Tibial nerve (tissue), 4 donors: ENCODE measurements at regions not wholly inside any gene's neighbourhood (a gene's known extent, or its start where the extent isn't known, plus 50 kb on each side); places are given as distances from the start of the nearest gene placed in this dataset.

Experiments
- DNase-seq, 2 donors: peaks; one replicate each; pipeline ENCODE4 v3.0.0-alpha.2; 2019; ENCODE audit warnings: low spot score in 2 of 2
- H3K27ac ChIP-seq, 4 donors: fragments of 200-600 bp; sonication (generic) in 3 of 4; one replicate each; pipeline ENCODE4 v1.5.1; 2017 to 2019; ENCODE audit warnings: mild to moderate bottlenecking in 1 of 4
- H3K27me3 ChIP-seq, 2 donors: fragments of 200-600 bp; sonication (generic) in 1 of 2; one replicate each; pipeline versions ENCODE4 v1.5.1 to v1.6.0; 2017 to 2019
- H3K36me3 ChIP-seq, 3 donors: fragments of 200-600 bp; sonication (generic); one replicate each; pipeline ENCODE4 v1.5.1; 2018 to 2019
- H3K4me1 ChIP-seq, 4 donors: fragments of 200-600 bp; sonication (generic) in 3 of 4; one replicate each; pipeline ENCODE4 v1.5.1; 2017 to 2019
- H3K4me3 ChIP-seq, 4 donors: fragments of 200-600 bp; sonication (generic) in 3 of 4; one replicate each; pipeline ENCODE4 v1.5.1; 2017 to 2019; ENCODE audit warnings: mild to moderate bottlenecking in 1 of 4, moderate library complexity in 1 of 4
- H3K9me3 ChIP-seq, 4 donors: fragments of 200-600 bp; sonication (generic) in 3 of 4; one replicate each; pipeline ENCODE4 v1.5.1; 2017 to 2019
- EP300 ChIP-seq, 2 donors: sonication (generic); formaldehyde crosslinking; IDR thresholded peaks; one replicate each; pipeline ENCODE4 v1.6.1; 2017; ENCODE audit warnings: antibody characterized with exemption in 2 of 2, mild to moderate bottlenecking in 1 of 2
- POLR2A ChIP-seq, 2 donors: fragments of 450-650 bp; IDR thresholded peaks; one replicate each; pipeline ENCODE4 v1.6.1; 2017; ENCODE audit warnings: antibody characterized with exemption in 2 of 2, mild to moderate bottlenecking in 2 of 2, moderate library complexity in 2 of 2
- WGBS, 2 donors: methylation state at CpG; one replicate each; pipeline ENCODE4 v1.1.5; 2018; 5-methylcytosine and 5-hydroxymethylcytosine counted together
- TF ChIP-seq, protein P1 (sequence below), 5 experiments: fragments of 200-600 bp in 3 of 5; fragments of 450-650 bp in 2 of 5; sonication (generic) in 3 of 5; IDR thresholded peaks; one replicate each; pipeline ENCODE4 v1.5.1; 2016 to 2019; ENCODE audit warnings: antibody characterized with exemption in 5 of 5, mild to moderate bottlenecking in 3 of 5, moderate library complexity in 2 of 5

DNA sequence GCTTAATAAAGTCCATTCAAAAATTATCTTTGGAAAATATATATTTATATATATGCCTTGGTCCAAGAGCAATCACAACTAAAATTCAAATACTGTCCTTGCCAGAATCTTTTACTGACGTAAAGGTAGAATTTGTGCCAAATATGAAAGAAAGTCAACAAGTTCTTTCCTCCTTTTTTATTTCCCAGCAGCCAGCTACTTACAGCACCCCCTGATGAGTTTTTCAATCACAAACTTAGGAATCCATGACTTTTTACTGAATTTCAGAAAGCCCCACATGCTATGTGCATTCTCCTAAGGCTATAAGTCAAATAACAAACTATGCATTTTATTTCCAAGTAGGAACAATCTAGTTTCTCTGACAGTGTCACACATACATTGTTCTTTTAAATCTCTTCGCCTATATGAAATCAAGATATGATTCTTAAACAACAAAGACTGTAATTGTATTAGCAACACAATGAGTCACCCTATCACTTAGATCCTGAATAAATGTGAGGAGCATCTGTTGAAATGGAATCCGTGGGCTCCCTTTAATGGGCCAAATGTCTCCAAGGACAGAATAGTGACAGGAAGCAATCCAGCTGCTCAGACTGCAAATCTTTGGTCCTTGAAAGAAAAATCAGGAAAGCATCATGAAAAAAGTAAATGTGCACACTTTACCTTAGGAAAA, 271.4 kb downstream of the DUSP6 start:
- Histone ChIP-seq H3K9me3 (no peaks in the 10 kb centered on the region), H3K4me1 (peaks cover 0 to 16% (median 0%) of the 10 kb centered on the region in 4 donors), H3K36me3 (no peaks in the 10 kb centered on the region), H3K27me3 (no peaks in the 10 kb centered on the region), H3K4me3 (no peak overlapping the region), H3K27ac (no peak overlapping the region)
- WGBS, 2 donors, result 35 to 37% methylated on average over 3 of the region's 3 CpGs
- DNase-seq, result no peak
- TF ChIP-seq EP300 (IDR thresholded peaks at IDR 0.05) (no peak), POLR2A (IDR thresholded peaks at IDR 0.05) (no peak)
- TF ChIP-seq, protein P1, sequence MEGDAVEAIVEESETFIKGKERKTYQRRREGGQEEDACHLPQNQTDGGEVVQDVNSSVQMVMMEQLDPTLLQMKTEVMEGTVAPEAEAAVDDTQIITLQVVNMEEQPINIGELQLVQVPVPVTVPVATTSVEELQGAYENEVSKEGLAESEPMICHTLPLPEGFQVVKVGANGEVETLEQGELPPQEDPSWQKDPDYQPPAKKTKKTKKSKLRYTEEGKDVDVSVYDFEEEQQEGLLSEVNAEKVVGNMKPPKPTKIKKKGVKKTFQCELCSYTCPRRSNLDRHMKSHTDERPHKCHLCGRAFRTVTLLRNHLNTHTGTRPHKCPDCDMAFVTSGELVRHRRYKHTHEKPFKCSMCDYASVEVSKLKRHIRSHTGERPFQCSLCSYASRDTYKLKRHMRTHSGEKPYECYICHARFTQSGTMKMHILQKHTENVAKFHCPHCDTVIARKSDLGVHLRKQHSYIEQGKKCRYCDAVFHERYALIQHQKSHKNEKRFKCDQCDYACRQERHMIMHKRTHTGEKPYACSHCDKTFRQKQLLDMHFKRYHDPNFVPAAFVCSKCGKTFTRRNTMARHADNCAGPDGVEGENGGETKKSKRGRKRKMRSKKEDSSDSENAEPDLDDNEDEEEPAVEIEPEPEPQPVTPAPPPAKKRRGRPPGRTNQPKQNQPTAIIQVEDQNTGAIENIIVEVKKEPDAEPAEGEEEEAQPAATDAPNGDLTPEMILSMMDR (IDR thresholded peaks at IDR 0.05), result no peak

DNA sequence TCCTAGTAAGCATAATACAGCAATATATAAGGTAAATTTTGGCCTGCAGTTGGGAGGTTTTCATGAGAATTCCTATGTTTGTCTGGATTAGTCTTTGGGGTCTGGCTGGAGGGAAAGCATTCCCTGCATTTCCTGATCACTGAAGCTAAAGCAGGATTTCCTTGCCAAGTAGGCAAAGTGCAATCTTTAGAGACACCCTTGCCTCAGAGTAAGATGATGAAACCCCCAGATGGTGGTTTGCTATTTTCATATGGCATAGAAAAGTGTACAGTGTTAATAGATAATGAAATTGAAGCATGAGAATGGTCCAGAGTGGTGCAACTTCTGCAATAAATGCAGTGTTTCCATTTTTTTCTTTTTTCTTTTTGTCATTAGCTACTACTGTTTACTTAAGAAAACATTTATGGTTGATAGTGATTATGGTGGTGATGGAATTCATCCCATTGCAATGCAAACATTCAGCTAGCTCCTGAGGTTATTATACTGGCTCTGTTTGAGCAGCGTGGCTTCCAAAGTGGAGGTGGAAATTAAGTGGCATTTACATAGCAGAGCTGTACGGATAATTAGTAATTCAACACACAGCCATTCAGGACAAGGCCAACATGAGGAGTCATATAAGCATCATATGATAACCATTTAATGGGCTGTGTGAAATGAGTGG, 276.3 kb downstream of the DUSP6 start:
- H3K27ac ChIP-seq, result no peak overlapping the region
- no peak overlapping the region for H3K4me3 ChIP-seq
- no peak for TF ChIP-seq POLR2A (IDR thresholded peaks at IDR 0.05)
- TF ChIP-seq, protein P1 (IDR thresholded peaks at IDR 0.05), result no peak
- no peak for TF ChIP-seq EP300 (IDR thresholded peaks at IDR 0.05)
- H3K36me3 ChIP-seq, result no peaks in the 10 kb centered on the region
- 68 to 73% methylated on average over 2 of the region's 2 CpGs for WGBS, 2 donors
- peaks cover 0 to 1% (median 0%) of the 10 kb centered on the region in 4 donors for H3K4me1 ChIP-seq
- H3K9me3 ChIP-seq, result no peaks in the 10 kb centered on the region
- no peaks in the 10 kb centered on the region for H3K27me3 ChIP-seq
- no peak for DNase-seq

DNA sequence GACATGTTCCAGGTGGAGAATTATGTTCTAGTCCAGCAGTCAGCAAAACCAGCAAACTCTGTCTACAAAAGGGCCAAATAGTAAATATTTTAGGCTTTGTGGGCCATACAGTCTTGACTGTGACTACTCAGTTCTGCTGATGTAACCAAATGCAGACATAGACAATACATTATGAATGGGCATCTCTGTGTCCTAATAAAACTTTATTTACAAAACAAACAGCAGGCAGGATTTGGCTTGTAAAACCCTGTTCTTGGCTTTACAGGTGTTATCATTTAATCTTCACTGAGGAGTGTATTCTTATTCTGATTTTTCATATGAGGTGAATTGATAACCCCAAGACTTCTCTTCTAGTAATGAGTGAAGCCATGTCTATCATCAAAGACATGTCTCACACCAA, 278.6 kb downstream of the DUSP6 start:
- Histone ChIP-seq H3K27me3 (no peaks in the 10 kb centered on the region), H3K9me3 (no peaks in the 10 kb centered on the region), H3K4me1 (no peaks in the 10 kb centered on the region), H3K27ac (no peak overlapping the region), H3K36me3 (no peaks in the 10 kb centered on the region), H3K4me3 (no peak overlapping the region)
- no peak for DNase-seq
- TF ChIP-seq, protein P1 (IDR thresholded peaks at IDR 0.05), result no peak
- TF ChIP-seq POLR2A (IDR thresholded peaks at IDR 0.05) (no peak), EP300 (IDR thresholded peaks at IDR 0.05) (no peak)

DNA sequence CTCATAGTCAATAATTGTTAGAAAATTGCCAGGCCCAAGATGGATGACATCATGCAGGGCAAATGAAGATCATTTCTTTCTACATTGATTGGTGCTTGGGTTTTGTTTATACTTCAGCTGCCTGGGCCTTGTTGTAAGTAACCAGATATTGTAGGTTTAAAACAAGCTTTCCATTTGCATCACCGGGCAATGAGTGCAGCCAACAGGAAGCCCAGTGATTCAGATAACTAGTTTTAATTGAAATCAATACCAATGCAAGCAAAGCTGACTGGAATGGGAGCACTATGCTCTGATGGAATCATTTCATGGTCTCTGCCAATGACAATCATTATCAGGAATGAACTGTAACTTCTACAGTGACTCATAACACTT, 279.3 kb downstream of the DUSP6 start:
- Histone ChIP-seq H3K36me3 (no peaks in the 10 kb centered on the region), H3K27me3 (no peaks in the 10 kb centered on the region), H3K27ac (no peak overlapping the region), H3K4me3 (no peak overlapping the region), H3K4me1 (no peaks in the 10 kb centered on the region), H3K9me3 (no peaks in the 10 kb centered on the region)
- TF ChIP-seq EP300 (IDR thresholded peaks at IDR 0.05) (no peak), POLR2A (IDR thresholded peaks at IDR 0.05) (no peak)
- TF ChIP-seq, protein P1 (IDR thresholded peaks at IDR 0.05), result no peak
- WGBS, 2 donors, result 70 to 84% methylated on average over 1 of the region's 1 CpG
- no peak for DNase-seq

DNA sequence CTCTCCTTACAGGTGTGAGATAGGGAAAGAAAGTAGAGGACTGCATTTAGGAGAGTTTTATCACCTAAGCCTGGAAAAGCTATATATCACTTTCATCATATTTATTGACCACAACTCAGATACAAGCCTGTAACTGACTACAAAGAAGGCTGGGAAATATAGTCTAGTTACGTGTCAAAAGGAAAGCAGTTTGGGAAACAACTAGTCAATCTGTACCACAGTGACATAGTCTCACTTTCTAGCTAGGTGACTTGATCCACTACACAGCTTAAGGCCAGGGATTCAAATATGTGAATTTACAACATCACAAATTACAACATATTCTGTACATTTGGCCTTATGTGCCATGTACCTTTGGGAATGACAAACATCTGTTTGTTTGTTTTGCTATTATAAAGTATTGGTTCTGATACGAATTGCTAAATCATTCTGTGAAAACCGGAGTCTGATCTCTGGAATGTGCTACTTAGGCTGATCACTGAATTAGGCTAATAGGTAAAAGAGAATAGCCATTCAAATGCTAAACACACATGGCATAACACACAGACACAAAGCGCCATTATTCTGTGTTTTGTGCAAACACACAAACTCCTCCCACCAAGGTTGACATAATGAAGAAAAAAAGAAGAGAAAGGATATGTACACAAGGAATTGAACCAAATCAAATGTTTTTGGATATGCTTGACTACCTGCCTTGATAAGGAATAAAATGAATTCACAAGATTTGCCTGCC, 279.8 kb downstream of the DUSP6 start:
- H3K27ac ChIP-seq, result no peak overlapping the region
- no peaks in the 10 kb centered on the region for H3K36me3 ChIP-seq
- no peaks in the 10 kb centered on the region for H3K4me1 ChIP-seq
- H3K27me3 ChIP-seq, result no peaks in the 10 kb centered on the region
- no peaks in the 10 kb centered on the region for H3K9me3 ChIP-seq
- WGBS, 2 donors, result 89% methylated on average over 4 of the region's 4 CpGs
- TF ChIP-seq, protein P1 (IDR thresholded peaks at IDR 0.05), result no peak
- TF ChIP-seq EP300 (IDR thresholded peaks at IDR 0.05) (no peak), POLR2A (IDR thresholded peaks at IDR 0.05) (no peak)
- H3K4me3 ChIP-seq, result no peak overlapping the region
- DNase-seq, result no peak
